K562 (cell line): ENCODE measurements at regions not wholly inside any gene's neighbourhood (a gene's known extent, or its start where the extent isn't known, plus 50 kb on each side); places are given as distances from the start of the nearest gene placed in this dataset.

Experiments
- ATAC-seq: fragments of 200-7000 bp; cut with Tn5 transposase; 3 replicates; pipeline ENCODE4 v1.9.1; 2020; ENCODE audit warnings: moderate library complexity
- BruUV-seq: library from RNA; stranded (reverse); fragments of 400-500 nt; replicated peaks from 2 replicates; lab custom pipeline; 2021; lab: Mats Ljungman, UMichigan
- CTCF ChIA-PET: fragments of 300-600 bp; formaldehyde crosslinking; extraction: SDS; loops from one replicate; lab custom pipeline; 2021; ENCODE audit warnings: low intra/inter-chr PET ratio; lab: Yijun Ruan, JAX
- POLR2A ChIA-PET: fragments of 300-600, 350-650 bp; sonication (Branson Sonifier 250); formaldehyde crosslinking; extraction: SDS; loops from one replicate; lab custom pipeline; 2021; ENCODE audit warnings: antibody characterized with exemption, inconsistent platforms; lab: Yijun Ruan, JAX
- DNase-seq, 4 experiments: peaks; one replicate each; pipeline versions ENCODE4 v3.0.0 to v3.0.0-alpha.2; 2011 to 2018; ENCODE audit warnings: low spot score in 3 of 4, mixed read lengths in 3 of 4; ENCODE audit errors: extremely low read depth in 1 of 4
- FAIRE-seq: peaks from 2 replicates; lab custom pipeline; 2011; peaks lifted over from hg19 to GRCh38; lab: Jason Lieb, UNC
- H2AFZ ChIP-seq: 2 replicates; pipeline ENCODE4 v1.6.0; 2011; ENCODE audit warnings: low read depth, low read length, control low read depth, inconsistent platforms
- H3K27ac ChIP-seq: fragments of 200-600 bp; 3 replicates; pipeline ENCODE4 v1.8.0; 2011; ENCODE audit warnings: low read depth, mild to moderate bottlenecking, control low read depth, inconsistent platforms, low read length, moderate library complexity, mixed read lengths; ENCODE audit errors: extremely low read depth
- H3K27me3 ChIP-seq, 2 experiments: fragments of 300-600 bp in 1 of 2; 2 replicates in 1 of 2; 3 replicates in 1 of 2; pipeline versions ENCODE4 v1.6.0 to v1.8.0; 2011; ENCODE audit warnings: inconsistent platforms in 2 of 2, low read length in 2 of 2, mild to moderate bottlenecking in 1 of 2, mixed read lengths in 1 of 2, moderate library complexity in 1 of 2; ENCODE audit not compliant: control insufficient read depth in 2 of 2, insufficient read depth in 2 of 2
- H3K36me3 ChIP-seq: fragments of 300-600 bp; 3 replicates; pipeline ENCODE4 v1.8.0; 2011; ENCODE audit warnings: mild to moderate bottlenecking, low read length, inconsistent platforms; ENCODE audit not compliant: control insufficient read depth, insufficient read depth
- H3K4me1 ChIP-seq, 2 experiments: fragments of 200-600 bp in 1 of 2; replicated peaks in 1 of 2; 2 replicates in 1 of 2; 3 replicates in 1 of 2; pipeline versions ENCODE4 v1.5.1 to v1.8.0; 2011; ENCODE audit warnings: inconsistent platforms in 2 of 2, low read length in 2 of 2, mild to moderate bottlenecking in 1 of 2, mixed read lengths in 1 of 2, moderate library complexity in 1 of 2; ENCODE audit not compliant: control insufficient read depth in 2 of 2, insufficient read depth in 2 of 2
- H3K4me2 ChIP-seq: 2 replicates; pipeline ENCODE4 v1.6.1; 2011; ENCODE audit warnings: low read length, control low read depth, inconsistent platforms, mixed read lengths; ENCODE audit not compliant: insufficient read depth
- H3K4me3 ChIP-seq: fragments of 200-600 bp; sonication (generic), shearing (Covaris generic); 2 replicates; pipeline ENCODE4 v1.5.1; 2016; ENCODE audit warnings: control low read depth, inconsistent platforms
- H3K79me2 ChIP-seq: fragments of 200-600 bp; 3 replicates; pipeline ENCODE4 v1.8.0; 2011; ENCODE audit warnings: low read length, inconsistent platforms; ENCODE audit not compliant: control insufficient read depth, insufficient read depth
- H3K9ac ChIP-seq, 2 experiments: 2 replicates each; pipeline versions ENCODE4 v1.6.0 to v1.6.1; 2011; ENCODE audit warnings: low read depth in 2 of 2, low read length in 2 of 2, control low read depth in 1 of 2, inconsistent platforms in 1 of 2, mild to moderate bottlenecking in 1 of 2, mixed read lengths in 1 of 2; ENCODE audit not compliant: insufficient read depth in 1 of 2
- H3K9me1 ChIP-seq: one replicate; pipeline ENCODE4 v1.6.0; 2011; ENCODE audit warnings: inconsistent platforms, mild to moderate bottlenecking, low read length, moderate library complexity; ENCODE audit not compliant: control insufficient read depth, insufficient read depth
- H3K9me3 ChIP-seq: replicated peaks from 2 replicates; pipeline ENCODE4 v1.5.1; 2011; ENCODE audit warnings: low read depth, low read length, inconsistent platforms; ENCODE audit not compliant: control insufficient read depth, insufficient read depth
- H4K20me1 ChIP-seq: replicated peaks from 2 replicates; pipeline ENCODE4 v1.6.1; 2011; ENCODE audit warnings: low read length, inconsistent platforms, mixed read lengths; ENCODE audit not compliant: control insufficient read depth, insufficient read depth
- BRD9 ChIP-seq: fragments of 450-650 bp; IDR thresholded peaks from 2 replicates; pipeline ENCODE4 v1.6.1; 2018; ENCODE audit warnings: low read depth; ENCODE audit not compliant: partially characterized antibody
- CEBPB ChIP-seq: fragments of 450-650 bp; IDR thresholded peaks from 2 replicates; pipeline ENCODE4 v1.6.1; 2016; ENCODE audit warnings: missing genetic modification characterization, missing compliant biosample characterization
- GATA2 ChIP-seq: sonication (generic); formaldehyde crosslinking; IDR thresholded peaks from 2 replicates; pipeline ENCODE4 v1.4.0; 2020; ENCODE audit warnings: mild to moderate bottlenecking, missing genetic modification reagents
- HLTF ChIP-seq: fragments of 450-650 bp; IDR thresholded peaks from 2 replicates; pipeline ENCODE4 v1.6.1; 2016
- NFYB ChIP-seq: IDR thresholded peaks from 2 replicates; pipeline ENCODE4 v1.6.1; 2011; ENCODE audit warnings: mild to moderate bottlenecking, moderate library complexity; ENCODE audit not compliant: insufficient read length; ENCODE audit errors: extremely low read depth
- POLR2G ChIP-seq: fragments of 200-400 bp; formaldehyde crosslinking; IDR thresholded peaks from 2 replicates; pipeline ENCODE4 v1.6.1; 2017; ENCODE audit warnings: low read depth, mild to moderate bottlenecking, antibody characterized with exemption, low read length, moderate library complexity
- POLR3G ChIP-seq: IDR thresholded peaks from 2 replicates; pipeline ENCODE4 v1.6.1; 2011; ENCODE audit not compliant: insufficient read length, insufficient replicate concordance; ENCODE audit errors: extremely low read depth
- ZFPM2 ChIP-seq: fragments of 250-450 bp; sonication (Bioruptor Pico); IDR thresholded peaks from 2 replicates; pipeline ENCODE4 v1.5.1; 2022; ENCODE audit warnings: mild to moderate bottlenecking
- ZNF184 ChIP-seq: sonication (generic); formaldehyde crosslinking; IDR thresholded peaks from 2 replicates; pipeline ENCODE4 v1.5.0; 2020; ENCODE audit warnings: missing genetic modification reagents
- WGBS: fragments of 100-300 bp; shearing (Covaris generic); methylation state at CpG from one replicate; pipeline ENCODE4 v1.1.6; 2016; ENCODE audit warnings: low coverage, mixed read lengths; ENCODE audit not compliant: insufficient coverage; ENCODE audit errors: missing lambda C conversion rate; 5-methylcytosine and 5-hydroxymethylcytosine counted together
- in situ Hi-C: fragments of 300-500 bp; cut with MboI; formaldehyde crosslinking; loops from 4 replicates; pipeline ENCODE4 v1.15.0; 2018; ENCODE audit warnings: inconsistent platforms, mixed read lengths
- intact Hi-C: fragments of 100-400 bp; cut with micrococcal nuclease; formaldehyde crosslinking; loops from 2 replicates; pipeline ENCODE4 v1.14.2; 2022
- TF ChIP-seq, protein P1 (sequence below): fragments of 450-650 bp; IDR thresholded peaks from 2 replicates; pipeline ENCODE4 v1.6.1; 2016; ENCODE audit warnings: antibody characterized with exemption
- TF ChIP-seq, protein P2 (sequence below): fragments of 450-650 bp; formaldehyde crosslinking; IDR thresholded peaks from 2 replicates; pipeline ENCODE4 v1.4.0; 2020; ENCODE audit warnings: mild to moderate bottlenecking, moderate library complexity
- TF ChIP-seq, protein P3 (sequence below), 2 experiments: fragments of 450-650 bp; conservative IDR thresholded peaks; 2 replicates each; pipeline ENCODE4 v1.6.1; 2017; ENCODE audit warnings: mild to moderate bottlenecking in 2 of 2, moderate library complexity in 2 of 2

DNA sequence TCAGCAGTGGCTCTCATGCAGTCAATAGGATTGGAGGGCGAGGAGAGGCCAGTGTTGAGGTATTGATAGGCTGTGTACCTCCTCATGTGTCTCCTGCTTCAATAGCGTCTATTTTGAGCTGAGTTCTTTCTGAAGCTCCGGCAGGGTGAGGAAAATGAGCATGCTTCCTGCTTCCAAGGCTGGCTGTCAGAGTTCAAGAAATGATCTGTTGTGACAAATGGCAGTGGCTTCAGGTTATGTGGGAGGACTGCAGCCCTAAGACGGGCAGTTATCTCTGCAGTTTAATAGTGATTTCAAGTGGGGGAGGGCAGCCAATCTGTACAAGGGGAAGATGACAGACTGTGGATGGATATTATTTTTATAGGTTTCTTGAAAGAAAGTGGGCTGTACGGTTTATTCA is 54.0 kb upstream of the CXCL14 start:
- Histone ChIP-seq H3K9me3 (no peaks in the 10 kb centered on the region), H3K4me2 (no peak overlapping the region), H3K9me1 (no peaks in the 10 kb centered on the region), H4K20me1 (no peaks in the 10 kb centered on the region), H3K36me3 (no peaks in the 10 kb centered on the region), H3K9ac (no peak overlapping the region), H3K4me3 (no peak overlapping the region), H2AFZ (no peak overlapping the region), H3K27ac (no peak overlapping the region), H3K4me1 (no peaks in the 10 kb centered on the region), H3K27me3 (peaks cover 0 to 27% of the 10 kb centered on the region in 2 experiments; a peak in 3 of 5 replicates), H3K79me2 (no peaks in the 10 kb centered on the region)
- in situ Hi-C loops (no loop called here), intact Hi-C loops (no loop called here)
- DNase-seq, result no peak
- ChIA-PET POLR2A (no interaction called here), CTCF (no interaction called here)
- no peak for FAIRE-seq
- no TSS peak for BruUV-seq
- no peak for ATAC-seq
- 2% methylated on average over 5 of the region's 5 CpGs for WGBS
- TF ChIP-seq NFYB (no peak), GATA2 (CRISPR knock-in tag) (no peak), ZNF184 (CRISPR knock-in tag) (no peak), HLTF (no peak), POLR2G (no peak), ZFPM2 (CRISPR knock-in tag) (no peak), CEBPB (tag) (no peak), BRD9 (no peak), POLR3G (no peak)
- TF ChIP-seq, protein P1, sequence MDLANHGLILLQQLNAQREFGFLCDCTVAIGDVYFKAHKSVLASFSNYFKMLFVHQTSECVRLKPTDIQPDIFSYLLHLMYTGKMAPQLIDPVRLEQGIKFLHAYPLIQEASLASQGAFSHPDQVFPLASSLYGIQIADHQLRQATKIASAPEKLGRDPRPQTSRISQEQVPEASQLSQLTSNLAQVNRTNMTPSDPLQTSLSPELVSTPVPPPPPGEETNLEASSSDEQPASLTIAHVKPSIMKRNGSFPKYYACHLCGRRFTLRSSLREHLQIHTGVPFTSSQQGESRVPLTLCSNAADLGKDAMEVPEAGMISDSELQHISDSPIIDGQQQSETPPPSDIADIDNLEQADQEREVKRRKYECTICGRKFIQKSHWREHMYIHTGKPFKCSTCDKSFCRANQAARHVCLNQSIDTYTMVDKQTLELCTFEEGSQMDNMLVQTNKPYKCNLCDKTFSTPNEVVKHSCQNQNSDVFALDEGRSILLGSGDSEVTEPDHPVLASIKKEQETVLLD, result no peak
- TF ChIP-seq, protein P2, sequence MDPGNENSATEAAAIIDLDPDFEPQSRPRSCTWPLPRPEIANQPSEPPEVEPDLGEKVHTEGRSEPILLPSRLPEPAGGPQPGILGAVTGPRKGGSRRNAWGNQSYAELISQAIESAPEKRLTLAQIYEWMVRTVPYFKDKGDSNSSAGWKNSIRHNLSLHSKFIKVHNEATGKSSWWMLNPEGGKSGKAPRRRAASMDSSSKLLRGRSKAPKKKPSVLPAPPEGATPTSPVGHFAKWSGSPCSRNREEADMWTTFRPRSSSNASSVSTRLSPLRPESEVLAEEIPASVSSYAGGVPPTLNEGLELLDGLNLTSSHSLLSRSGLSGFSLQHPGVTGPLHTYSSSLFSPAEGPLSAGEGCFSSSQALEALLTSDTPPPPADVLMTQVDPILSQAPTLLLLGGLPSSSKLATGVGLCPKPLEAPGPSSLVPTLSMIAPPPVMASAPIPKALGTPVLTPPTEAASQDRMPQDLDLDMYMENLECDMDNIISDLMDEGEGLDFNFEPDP, result no peak
- TF ChIP-seq, protein P3, sequence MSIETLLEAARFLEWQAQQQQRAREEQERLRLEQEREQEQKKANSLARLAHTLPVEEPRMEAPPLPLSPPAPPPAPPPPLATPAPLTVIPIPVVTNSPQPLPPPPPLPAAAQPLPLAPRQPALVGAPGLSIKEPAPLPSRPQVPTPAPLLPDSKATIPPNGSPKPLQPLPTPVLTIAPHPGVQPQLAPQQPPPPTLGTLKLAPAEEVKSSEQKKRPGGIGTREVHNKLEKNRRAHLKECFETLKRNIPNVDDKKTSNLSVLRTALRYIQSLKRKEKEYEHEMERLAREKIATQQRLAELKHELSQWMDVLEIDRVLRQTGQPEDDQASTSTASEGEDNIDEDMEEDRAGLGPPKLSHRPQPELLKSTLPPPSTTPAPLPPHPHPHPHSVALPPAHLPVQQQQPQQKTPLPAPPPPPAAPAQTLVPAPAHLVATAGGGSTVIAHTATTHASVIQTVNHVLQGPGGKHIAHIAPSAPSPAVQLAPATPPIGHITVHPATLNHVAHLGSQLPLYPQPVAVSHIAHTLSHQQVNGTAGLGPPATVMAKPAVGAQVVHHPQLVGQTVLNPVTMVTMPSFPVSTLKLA (conservative IDR thresholded peaks at IDR 0.05), result no peak
